Esophagus mucosa (tissue), 1 donor: ENCODE measurements at regions not wholly inside any gene's neighbourhood (a gene's known extent, or its start where the extent isn't known, plus 50 kb on each side); places are given as distances from the start of the nearest gene placed in this dataset.

Source experiments
- ATAC-seq: fragments of 200-7000 bp; cut with Tn5 transposase; one replicate; pipeline ENCODE4 v1.9.1; 2020
- donor health status: DM: yes; HTN: yes; CAD: no.

- ATAC-seq, result no peak
Measured at GRCh38 chr20:23230766-23231385, 119.7 kb upstream of the NXT1 start.

DNA sequence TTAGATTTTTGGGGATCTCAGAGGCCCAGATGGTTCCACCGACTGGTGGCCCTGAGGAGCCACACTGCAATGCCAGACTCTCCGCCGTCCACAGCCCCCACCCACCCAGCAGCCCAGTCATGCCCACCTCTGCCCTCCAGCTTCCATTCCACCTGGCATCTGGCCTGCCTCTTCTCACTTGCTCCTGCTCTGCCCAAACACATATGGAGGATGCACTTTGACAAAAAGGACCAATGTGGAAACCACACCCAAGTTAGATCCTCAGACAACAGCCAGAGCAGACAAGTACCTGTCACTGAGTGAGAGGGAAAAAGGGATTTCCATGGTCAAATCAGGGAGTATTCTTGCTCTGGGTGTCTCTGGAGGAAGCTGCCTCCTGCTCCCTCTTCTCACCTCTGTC is 120.6 kb upstream of the NXT1 start:
- ATAC-seq, result no peak

- no peak for ATAC-seq
Measured at GRCh38 chr20:23228912-23229311, 121.7 kb upstream of the NXT1 start.

- ATAC-seq, result no peak
Measured at GRCh38 chr20:23227976-23228375, 122.6 kb upstream of the NXT1 start.

- ATAC-seq, result no peak
Measured at GRCh38 chr20:23227274-23227673, 123.3 kb upstream of the NXT1 start.

GRCh38 chr20:23226612-23227265 is 123.9 kb upstream of the NXT1 start:
- no peak for ATAC-seq

- ATAC-seq, result peak; percentile 74
Measured at GRCh38 chr20:23225407-23226060, 125.1 kb upstream of the NXT1 start.

- ATAC-seq, result no peak
Measured at GRCh38 chr20:23224806-23225205, 125.8 kb upstream of the NXT1 start.

- ATAC-seq, result no peak
Measured at GRCh38 chr20:23223908-23224580, 126.5 kb upstream of the NXT1 start.

DNA sequence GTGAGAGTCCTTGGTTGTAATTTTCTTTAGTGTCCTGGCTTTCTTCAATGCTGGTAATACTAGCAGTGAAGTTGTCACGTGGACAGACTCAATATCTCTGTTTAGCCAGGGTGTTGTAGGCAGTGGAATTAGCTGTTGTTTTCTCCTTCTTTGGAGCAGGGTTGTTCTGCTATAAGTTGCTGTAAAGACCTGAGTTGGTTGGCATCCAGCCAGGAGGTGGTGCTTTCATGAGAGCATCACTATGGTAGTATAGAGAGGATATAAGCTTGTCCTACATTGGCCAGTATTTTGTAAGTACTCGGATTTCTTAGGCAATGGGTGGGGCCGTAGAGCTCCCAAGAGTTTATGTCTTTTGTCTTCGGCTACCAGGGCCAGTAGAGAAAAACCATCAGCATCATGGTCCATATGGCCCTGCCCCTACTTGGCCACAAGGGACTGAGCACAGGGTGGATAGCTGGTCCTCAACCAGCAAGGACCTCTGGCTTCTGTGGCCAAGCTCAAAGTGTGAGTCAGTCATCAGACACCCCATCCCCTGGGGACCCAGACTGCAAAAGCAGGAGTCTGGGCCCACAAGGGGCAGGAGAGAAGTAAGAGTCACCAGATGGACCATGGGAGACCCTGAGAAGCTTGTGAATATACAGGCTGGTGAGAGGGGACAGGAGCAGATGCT is 127.9 kb upstream of the NXT1 start:
- ATAC-seq, result no peak

GRCh38 chr20:23217023-23217422 is 130.9 kb upstream of the CD93 start:
- ATAC-seq, result no peak

DNA sequence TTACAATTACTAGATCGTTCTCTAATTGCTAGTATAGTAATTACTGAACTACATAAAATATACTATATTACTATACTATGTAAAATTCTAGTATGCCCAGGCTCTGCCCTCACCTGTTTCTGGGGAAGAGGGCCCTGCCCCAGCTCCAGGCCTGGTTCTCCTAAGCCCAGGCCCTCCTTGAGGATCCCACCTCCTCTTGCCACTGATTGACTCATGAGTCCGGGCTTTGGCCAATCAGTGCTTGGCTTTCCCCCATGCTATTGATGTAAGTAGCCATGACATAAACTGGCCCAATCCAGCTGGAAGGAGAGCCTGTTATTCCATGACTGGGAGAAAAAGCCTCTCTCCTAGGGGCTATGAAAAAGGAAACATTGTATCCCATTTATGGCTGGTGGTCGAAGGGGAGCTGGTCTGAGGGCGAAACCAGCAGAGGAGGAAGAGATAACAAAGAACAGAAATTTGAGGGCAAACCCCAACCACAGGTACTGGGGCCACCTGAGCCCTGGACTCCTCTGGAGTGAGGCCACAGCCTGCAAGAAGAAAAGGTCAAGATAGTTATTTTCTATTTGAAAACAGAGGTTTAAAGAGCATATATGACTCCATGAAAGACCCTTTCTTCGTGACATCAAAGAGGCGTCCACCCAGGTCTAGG is 129.3 kb upstream of the CD93 start:
- ATAC-seq, result no peak

DNA sequence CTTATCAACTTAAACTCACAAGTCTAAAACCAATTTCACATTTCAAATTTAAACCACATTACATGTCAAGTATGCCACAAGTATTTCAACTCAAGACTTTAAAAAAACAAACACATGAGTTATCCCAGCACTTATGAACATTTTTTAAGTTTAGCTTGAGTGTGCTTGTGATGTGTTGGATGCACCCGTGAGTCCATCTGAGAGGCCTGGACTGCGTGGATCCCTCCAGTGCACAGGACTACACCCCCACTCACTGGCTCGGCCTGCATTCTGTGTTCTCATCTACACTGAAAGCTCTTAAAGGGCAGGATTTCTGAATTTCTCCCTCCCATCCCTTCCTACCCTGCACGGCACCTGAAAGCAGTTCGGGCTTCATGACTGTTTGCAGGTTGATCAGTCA is 128.8 kb upstream of the CD93 start:
- ATAC-seq, result no peak

DNA sequence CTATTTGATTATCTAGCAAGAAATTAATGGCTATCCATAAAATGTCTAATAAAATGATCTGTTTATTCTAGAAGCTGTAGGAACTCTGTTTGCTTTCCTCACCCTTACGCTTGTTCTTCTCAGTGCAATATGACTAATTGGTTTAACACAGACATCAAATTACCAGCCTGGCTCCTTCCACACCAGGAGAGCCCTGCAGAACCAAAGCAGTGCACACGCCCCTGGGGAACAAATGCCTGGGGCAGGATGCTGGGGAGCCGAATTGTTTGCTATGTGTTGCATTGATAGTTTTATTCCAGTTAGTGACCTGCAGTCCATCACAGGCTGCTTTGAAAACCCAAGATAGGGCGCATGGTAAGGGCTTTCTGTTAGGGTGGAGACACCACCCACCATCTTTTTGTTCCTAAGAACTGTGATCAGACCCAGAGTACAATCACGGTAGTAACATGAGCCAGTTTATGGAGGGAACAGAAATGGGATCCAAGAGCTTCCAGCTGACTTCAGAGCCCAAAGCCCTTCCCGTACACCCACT is 126.4 kb upstream of the CD93 start:
- no peak for ATAC-seq

GRCh38 chr20:23212011-23212410 is 125.9 kb upstream of the CD93 start:
- ATAC-seq, result no peak

GRCh38 chr20:23211164-23211563 is 125.0 kb upstream of the CD93 start:
- no peak for ATAC-seq

DNA sequence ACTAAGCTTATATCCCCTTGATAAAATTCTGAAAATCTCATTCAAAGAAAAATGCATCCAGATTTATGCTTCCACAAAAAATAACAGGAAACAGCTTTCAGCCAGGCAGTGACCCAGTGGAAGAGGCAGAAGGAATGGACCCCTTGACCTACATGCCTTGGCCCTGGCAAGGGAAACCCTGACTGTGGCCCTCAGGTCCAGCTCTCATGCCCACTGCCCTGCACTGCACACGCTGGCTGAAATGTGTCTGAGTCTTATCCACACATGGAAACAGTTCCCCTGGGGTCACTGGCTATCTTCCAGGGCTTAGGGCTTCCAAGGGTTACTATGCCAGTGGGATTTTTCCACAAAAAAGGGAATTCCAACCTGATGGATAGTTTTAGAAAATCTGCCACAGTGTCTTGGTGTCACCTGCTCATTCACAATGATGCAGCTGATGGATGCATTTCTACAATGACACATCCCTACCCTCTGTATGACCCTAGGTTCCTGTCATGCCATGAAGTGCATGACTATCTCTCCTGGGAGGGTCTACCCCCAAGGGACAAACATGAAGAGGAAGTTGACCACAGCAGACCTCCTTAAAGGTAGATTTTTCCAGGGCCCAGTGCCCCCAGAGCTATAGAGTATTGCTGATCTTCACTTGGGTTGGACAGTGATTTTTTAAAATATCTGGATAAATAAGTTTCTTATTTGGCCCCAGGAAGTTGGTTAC is 121.9 kb upstream of the CD93 start:
- no peak for ATAC-seq

- ATAC-seq, result no peak
Measured at GRCh38 chr20:23206995-23207394, 120.9 kb upstream of the CD93 start.

- ATAC-seq, result no peak
Measured at GRCh38 chr20:23206061-23206460, 119.9 kb upstream of the CD93 start.

DNA sequence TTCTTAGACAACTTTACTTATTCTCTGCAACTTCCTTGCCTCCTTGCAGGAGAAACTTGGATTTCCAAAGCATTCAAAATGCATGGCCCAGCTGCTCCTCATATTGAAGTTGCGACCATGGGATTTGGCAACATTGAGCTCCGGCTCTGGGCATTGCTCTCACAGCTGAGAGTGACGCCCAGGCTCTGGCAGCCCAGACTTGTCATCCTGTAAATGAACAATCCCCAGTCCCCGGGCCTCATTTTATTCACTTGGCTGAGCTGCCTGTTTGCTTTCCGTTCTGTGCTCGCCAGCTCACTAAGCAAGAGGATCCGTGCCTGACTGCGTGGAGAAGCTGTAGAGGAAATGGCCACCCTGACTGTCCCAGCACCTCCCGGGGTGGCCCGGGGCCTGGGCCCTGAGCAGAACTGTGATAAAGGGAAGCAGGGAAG is 119.5 kb upstream of the CD93 start:
- ATAC-seq, result peak; percentile 71

DNA sequence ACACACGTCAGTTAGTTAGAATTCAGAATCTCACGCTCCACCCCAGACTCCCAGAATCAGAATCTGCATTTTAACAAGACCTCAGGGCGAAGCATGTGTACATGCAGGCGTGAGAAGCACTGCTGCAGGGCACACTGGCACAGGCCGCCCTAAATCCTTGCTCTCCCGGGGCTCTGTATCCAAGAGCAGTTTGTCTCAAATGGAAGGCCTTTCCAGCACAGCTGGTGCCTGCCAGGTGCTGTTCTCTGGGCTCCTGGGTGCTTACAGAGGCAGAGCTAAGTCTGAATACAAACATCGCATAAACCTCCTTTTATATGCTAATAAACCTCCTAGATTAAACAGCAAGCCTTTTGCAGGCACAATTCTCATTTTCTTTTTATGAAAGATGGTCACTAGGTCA is 119.1 kb upstream of the CD93 start:
- no peak for ATAC-seq
